Naive thymus-derived CD4-positive, alpha-beta T cell (primary cell): ENCODE measurements at regions not wholly inside any gene's neighbourhood (a gene's known extent, or its start where the extent isn't known, plus 50 kb on each side); places are given as distances from the start of the nearest gene placed in this dataset.

Experiments
- ATAC-seq: fragments of 150-1000 bp; cut with Tn5 transposase; 2 replicates; pipeline ENCODE4 v1.10.0; 2021; ENCODE audit warnings: mild to moderate bottlenecking, moderate library complexity
- CTCF ChIA-PET: fragments of 350-600 bp; sonication (Branson Sonifier 250); formaldehyde crosslinking; loops from one replicate; lab custom pipeline; 2021; ENCODE audit warnings: antibody characterized with exemption; lab: Charles Lee
- POLR2A ChIA-PET: fragments of 350-600 bp; sonication (Branson Sonifier 250); formaldehyde crosslinking; loops from one replicate; lab custom pipeline; 2021; ENCODE audit warnings: antibody characterized with exemption, inconsistent platforms; lab: Charles Lee
- DNase-seq, 9 donors: peaks; one replicate each; pipeline versions ENCODE4 v3.0.0 to v3.0.0-alpha.2; 2020 to 2022; ENCODE audit warnings: mixed read lengths in 1 of 9
- H3K27ac ChIP-seq: one replicate; pipeline ENCODE4 v1.7.0; 2013; ENCODE audit warnings: mild to moderate bottlenecking, low read depth, low read length, moderate library complexity
- H3K27me3 ChIP-seq, 2 donors: one replicate each; pipeline ENCODE4 v1.7.0; 2013; ENCODE audit warnings: low read length in 2 of 2, mild to moderate bottlenecking in 2 of 2, moderate library complexity in 2 of 2; ENCODE audit not compliant: control insufficient read depth in 2 of 2, insufficient read depth in 2 of 2
- H3K36me3 ChIP-seq, 3 experiments: 1 replicate in 2 of 3; 2 replicates in 1 of 3; pipeline ENCODE4 v1.7.0; 2013; ENCODE audit warnings: low read length in 3 of 3, mild to moderate bottlenecking in 3 of 3, moderate library complexity in 1 of 3; ENCODE audit not compliant: insufficient read depth in 3 of 3, control insufficient read depth in 2 of 3
- H3K4me1 ChIP-seq, 2 donors: one replicate each; pipeline ENCODE4 v1.7.0; 2013; ENCODE audit warnings: low read length in 2 of 2, mild to moderate bottlenecking in 2 of 2, moderate library complexity in 1 of 2; ENCODE audit not compliant: control insufficient read depth in 2 of 2, insufficient read depth in 2 of 2
- H3K4me3 ChIP-seq: 2 replicates; pipeline ENCODE4 v1.7.0; 2013; ENCODE audit warnings: mild to moderate bottlenecking, low read length
- H3K9me3 ChIP-seq, 3 experiments: 1 replicate in 2 of 3; 2 replicates in 1 of 3; pipeline ENCODE4 v1.7.0; 2013; ENCODE audit warnings: low read length in 3 of 3; ENCODE audit not compliant: control insufficient read depth in 2 of 3
- H3K27ac Mint-ChIP-seq, 9 donors: one replicate each; pipeline ENCODE4 v1.8.0; 2020 to 2022; ENCODE audit warnings: mixed read lengths in 9 of 9, mild to moderate bottlenecking in 8 of 9, moderate library complexity in 5 of 9, inconsistent platforms in 2 of 9
- H3K27me3 Mint-ChIP-seq, 5 donors: one replicate each; pipeline ENCODE4 v1.8.0; 2021 to 2022; ENCODE audit warnings: mixed read lengths in 5 of 5, mild to moderate bottlenecking in 1 of 5
- H3K36me3 Mint-ChIP-seq, 5 donors: one replicate each; pipeline ENCODE4 v1.8.0; 2020 to 2022; ENCODE audit warnings: mixed read lengths in 5 of 5, mild to moderate bottlenecking in 3 of 5, inconsistent platforms in 1 of 5
- H3K4me1 Mint-ChIP-seq, 7 donors: one replicate each; pipeline ENCODE4 v1.8.0; 2020 to 2022; ENCODE audit warnings: mixed read lengths in 7 of 7, mild to moderate bottlenecking in 3 of 7, inconsistent platforms in 1 of 7
- H3K4me3 Mint-ChIP-seq, 10 donors: one replicate each; pipeline ENCODE4 v1.8.0; 2020 to 2022; ENCODE audit warnings: mild to moderate bottlenecking in 10 of 10, mixed read lengths in 10 of 10, moderate library complexity in 6 of 10, inconsistent platforms in 2 of 10
- H3K9me3 Mint-ChIP-seq, 11 donors: one replicate each; pipeline ENCODE4 v1.8.0; 2020 to 2022; ENCODE audit warnings: mixed read lengths in 11 of 11, mild to moderate bottlenecking in 4 of 11, inconsistent platforms in 1 of 11, moderate library complexity in 1 of 11
- intact Hi-C, 2 donors: fragments of 100-400 bp; cut with micrococcal nuclease; formaldehyde crosslinking; loops; one replicate each; pipeline ENCODE4 v1.15.1; 2023

- no peak overlapping the region for H3K4me3 Mint-ChIP-seq
- Histone ChIP-seq H3K27ac (no peak overlapping the region), H3K9me3 (no peaks in the 10 kb centered on the region), H3K4me3 (no peak overlapping the region), H3K36me3 (no peaks in the 10 kb centered on the region), H3K27me3 (no peaks in the 10 kb centered on the region), H3K4me1 (no peaks in the 10 kb centered on the region)
- no peaks in the 10 kb centered on the region for H3K36me3 Mint-ChIP-seq
- H3K9me3 Mint-ChIP-seq: peaks cover 1 to 19% (median 8%) of the 10 kb centered on the region in 11 donors
- ATAC-seq: no peak
- H3K27me3 Mint-ChIP-seq: no peaks in the 10 kb centered on the region
- CTCF ChIA-PET: no interaction called here
- no peaks in the 10 kb centered on the region for H3K4me1 Mint-ChIP-seq
- no peak for DNase-seq
- H3K27ac Mint-ChIP-seq: no peak overlapping the region
- POLR2A ChIA-PET: no interaction called here
- intact Hi-C loops: no loop called here
Measured at GRCh38 chr11:80745416-80745815, 1304.6 kb upstream of the TENM4 start.

- intact Hi-C loops: no loop called here
- Mint-ChIP-seq H3K4me3 (no peak overlapping the region), H3K4me1 (no peaks in the 10 kb centered on the region), H3K27me3 (no peaks in the 10 kb centered on the region), H3K36me3 (no peaks in the 10 kb centered on the region), H3K9me3 (peaks cover 0 to 5% (median 3%) of the 10 kb centered on the region in 11 donors), H3K27ac (no peak overlapping the region)
- Histone ChIP-seq H3K27me3 (no peaks in the 10 kb centered on the region), H3K27ac (no peak overlapping the region), H3K36me3 (no peaks in the 10 kb centered on the region), H3K4me3 (no peak overlapping the region), H3K9me3 (no peaks in the 10 kb centered on the region), H3K4me1 (no peaks in the 10 kb centered on the region)
- ChIA-PET CTCF (no interaction called here), POLR2A (no interaction called here)
- no peak for ATAC-seq
- no peak for DNase-seq
Measured at GRCh38 chr11:80733790-80734189, 1293.0 kb upstream of the TENM4 start.

GRCh38 chr11:80733361-80733760 is 1292.5 kb upstream of the TENM4 start:
- DNase-seq (no peak), ATAC-seq (no peak)
- Mint-ChIP-seq H3K9me3 (peaks cover 0 to 5% (median 2%) of the 10 kb centered on the region in 11 donors), H3K27me3 (no peaks in the 10 kb centered on the region), H3K27ac (no peak overlapping the region), H3K4me1 (no peaks in the 10 kb centered on the region), H3K36me3 (no peaks in the 10 kb centered on the region), H3K4me3 (no peak overlapping the region)
- H3K27me3 ChIP-seq: no peaks in the 10 kb centered on the region
- CTCF ChIA-PET: no interaction called here
- no peaks in the 10 kb centered on the region for H3K9me3 ChIP-seq
- no peaks in the 10 kb centered on the region for H3K36me3 ChIP-seq
- POLR2A ChIA-PET: no interaction called here
- no peaks in the 10 kb centered on the region for H3K4me1 ChIP-seq
- H3K4me3 ChIP-seq: no peak overlapping the region
- intact Hi-C loops: no loop called here
- no peak overlapping the region for H3K27ac ChIP-seq

GRCh38 chr11:80727315-80727714 is 1286.5 kb upstream of the TENM4 start:
- DNase-seq (no peak), ATAC-seq (no peak)
- CTCF ChIA-PET: no interaction called here
- Histone ChIP-seq H3K36me3 (no peaks in the 10 kb centered on the region), H3K27ac (no peak overlapping the region), H3K4me3 (no peak overlapping the region), H3K4me1 (no peaks in the 10 kb centered on the region), H3K9me3 (no peaks in the 10 kb centered on the region), H3K27me3 (no peaks in the 10 kb centered on the region)
- POLR2A ChIA-PET: no interaction called here
- Mint-ChIP-seq H3K9me3 (peaks cover 0 to 13% (median 2%) of the 10 kb centered on the region in 11 donors), H3K36me3 (no peaks in the 10 kb centered on the region), H3K4me1 (no peaks in the 10 kb centered on the region), H3K27me3 (no peaks in the 10 kb centered on the region), H3K4me3 (no peak overlapping the region), H3K27ac (no peak overlapping the region)
- intact Hi-C loops: no loop called here

GRCh38 chr11:80726236-80726635 is 1285.4 kb upstream of the TENM4 start:
- CTCF ChIA-PET: no interaction called here
- H3K9me3 Mint-ChIP-seq: peaks cover 0 to 16% (median 2%) of the 10 kb centered on the region in 11 donors
- H3K27me3 Mint-ChIP-seq: no peaks in the 10 kb centered on the region
- H3K27me3 ChIP-seq: no peaks in the 10 kb centered on the region
- no peak for DNase-seq
- H3K4me1 ChIP-seq: no peaks in the 10 kb centered on the region
- H3K36me3 ChIP-seq: no peaks in the 10 kb centered on the region
- no peaks in the 10 kb centered on the region for H3K4me1 Mint-ChIP-seq
- H3K4me3 Mint-ChIP-seq: no peak overlapping the region
- no peaks in the 10 kb centered on the region for H3K9me3 ChIP-seq
- intact Hi-C loops: no loop called here
- no peak overlapping the region for H3K27ac Mint-ChIP-seq
- POLR2A ChIA-PET: no interaction called here
- no peak overlapping the region for H3K4me3 ChIP-seq
- no peaks in the 10 kb centered on the region for H3K36me3 Mint-ChIP-seq
- ATAC-seq: no peak
- H3K27ac ChIP-seq: no peak overlapping the region

- Mint-ChIP-seq H3K27me3 (no peaks in the 10 kb centered on the region), H3K9me3 (peaks cover 0 to 20% (median 3%) of the 10 kb centered on the region in 11 donors), H3K36me3 (no peaks in the 10 kb centered on the region), H3K4me1 (no peaks in the 10 kb centered on the region), H3K27ac (no peak overlapping the region), H3K4me3 (no peak overlapping the region)
- POLR2A ChIA-PET: no interaction called here
- DNase-seq (no peak), ATAC-seq (no peak)
- Histone ChIP-seq H3K9me3 (no peaks in the 10 kb centered on the region), H3K27ac (no peak overlapping the region), H3K27me3 (no peaks in the 10 kb centered on the region), H3K4me3 (no peak overlapping the region), H3K4me1 (no peaks in the 10 kb centered on the region), H3K36me3 (no peaks in the 10 kb centered on the region)
- CTCF ChIA-PET: no interaction called here
- intact Hi-C loops: no loop called here
Measured at GRCh38 chr11:80724366-80724765, 1283.5 kb upstream of the TENM4 start.

- Histone ChIP-seq H3K27ac (no peak overlapping the region), H3K4me3 (no peak overlapping the region), H3K27me3 (no peaks in the 10 kb centered on the region), H3K4me1 (no peaks in the 10 kb centered on the region), H3K36me3 (no peaks in the 10 kb centered on the region), H3K9me3 (no peaks in the 10 kb centered on the region)
- CTCF ChIA-PET: no interaction called here
- Mint-ChIP-seq H3K27me3 (no peaks in the 10 kb centered on the region), H3K36me3 (no peaks in the 10 kb centered on the region), H3K27ac (no peak overlapping the region), H3K9me3 (peaks cover 0 to 15% (median 3%) of the 10 kb centered on the region in 11 donors), H3K4me1 (no peaks in the 10 kb centered on the region), H3K4me3 (no peak overlapping the region)
- ATAC-seq (no peak), DNase-seq (no peak)
- POLR2A ChIA-PET: no interaction called here
- intact Hi-C loops: no loop called here
Measured at GRCh38 chr11:80722629-80723028, 1281.8 kb upstream of the TENM4 start.
